GM12878 (cell line): ENCODE measurements at regions not wholly inside any gene's neighbourhood (a gene's known extent, or its start where the extent isn't known, plus 50 kb on each side); places are given as distances from the start of the nearest gene placed in this dataset.

Source experiments
- ATAC-seq: fragments of 200-7000 bp; cut with Tn5 transposase; 3 replicates; pipeline ENCODE4 v1.9.1; 2020; ENCODE audit warnings: mild to moderate bottlenecking, moderate library complexity
- BruUV-seq: library from RNA; stranded (reverse); fragments of 400-500 nt; replicated peaks from 2 replicates; lab custom pipeline; 2021; lab: Mats Ljungman, UMichigan
- CTCF ChIA-PET: fragments of 300-600 bp; sonication (Branson Sonifier 250); formaldehyde crosslinking; extraction: SDS; loops from one replicate; lab custom pipeline; 2021; ENCODE audit warnings: inconsistent platforms; lab: Yijun Ruan, JAX
- POLR2A ChIA-PET: fragments of 350-600 bp; formaldehyde crosslinking; extraction: SDS; loops from one replicate; lab custom pipeline; 2021; ENCODE audit warnings: inconsistent platforms; lab: Charles Lee
- RAD21 ChIA-PET: fragments of 300-600 bp; sonication (Branson Sonifier 250); formaldehyde crosslinking; loops from one replicate; lab custom pipeline; 2023; ENCODE audit warnings: antibody characterized with exemption; ENCODE audit not compliant: unreplicated experiment; lab: Charles Lee
- SMC1A ChIA-PET: fragments of 300-600 bp; sonication (Branson Sonifier 250); formaldehyde crosslinking; loops from one replicate; lab custom pipeline; 2023; ENCODE audit not compliant: unreplicated experiment, uncharacterized antibody; lab: Charles Lee
- DNase-seq: peaks from one replicate; pipeline ENCODE4 v3.0.0-alpha.2; 2011; ENCODE audit warnings: low read depth, low spot score
- FAIRE-seq: peaks from 3 replicates; lab custom pipeline; 2011; peaks lifted over from hg19 to GRCh38; lab: Jason Lieb, UNC
- H2AFZ ChIP-seq: 2 replicates; pipeline ENCODE4 v1.6.0; 2011; ENCODE audit warnings: low read depth, low read length, control low read depth; ENCODE audit not compliant: control insufficient read depth
- H3K27ac ChIP-seq: 2 replicates; pipeline ENCODE4 v1.5.1; 2011; ENCODE audit warnings: control low read depth; ENCODE audit not compliant: control insufficient read depth, insufficient read depth
- H3K27me3 ChIP-seq, 2 experiments: replicated peaks in 1 of 2; 2 replicates each; pipeline versions ENCODE4 v1.6.0 to v1.6.1; 2011; ENCODE audit warnings: low read length in 1 of 2; ENCODE audit not compliant: control insufficient read depth in 2 of 2, insufficient read depth in 2 of 2
- H3K36me3 ChIP-seq, 2 experiments: 2 replicates each; pipeline ENCODE4 v1.5.1; 2011; ENCODE audit warnings: low read length in 1 of 2; ENCODE audit not compliant: control insufficient read depth in 2 of 2, insufficient read depth in 2 of 2
- H3K4me1 ChIP-seq: 2 replicates; pipeline ENCODE4 v1.6.1; 2011; ENCODE audit warnings: mild to moderate bottlenecking, low read length, moderate library complexity, mixed read lengths; ENCODE audit not compliant: control insufficient read depth, insufficient read depth
- H3K4me2 ChIP-seq: 2 replicates; pipeline ENCODE4 v1.6.0; 2011; ENCODE audit warnings: control low read depth; ENCODE audit not compliant: control insufficient read depth, insufficient read depth
- H3K4me3 ChIP-seq: fragments of 200-600 bp; sonication (generic); 2 replicates; pipeline ENCODE4 v1.5.1; 2016
- H3K79me2 ChIP-seq: 2 replicates; pipeline ENCODE4 v1.6.0; 2011; ENCODE audit warnings: low read length; ENCODE audit not compliant: control insufficient read depth, insufficient read depth
- H3K9ac ChIP-seq: 2 replicates; pipeline ENCODE4 v1.8.0; 2011; ENCODE audit warnings: low read length, control low read depth, mixed read lengths; ENCODE audit not compliant: control insufficient read depth, insufficient read depth
- H3K9me3 ChIP-seq: replicated peaks from 3 replicates; pipeline ENCODE4 v1.5.1; 2011; ENCODE audit warnings: mild to moderate bottlenecking, low read length; ENCODE audit not compliant: control insufficient read depth, insufficient read depth
- H4K20me1 ChIP-seq: 2 replicates; pipeline ENCODE4 v1.6.0; 2011; ENCODE audit not compliant: control insufficient read depth, insufficient read depth
- CHD1 ChIP-seq: IDR thresholded peaks from 2 replicates; pipeline ENCODE4 v1.6.1; 2012; ENCODE audit warnings: low read depth, low read length, improper control_type of control experiment
- HSF1 ChIP-seq: fragments of 150-350 bp; IDR thresholded peaks from 2 replicates; pipeline ENCODE4 v1.6.1; 2014; ENCODE audit warnings: mild to moderate bottlenecking, low read depth, low read length
- JUND ChIP-seq: IDR thresholded peaks from 2 replicates; pipeline ENCODE4 v1.6.1; 2012; ENCODE audit warnings: low read depth, mild to moderate bottlenecking, low read length, improper control_type of control experiment, moderate library complexity
- MLLT1 ChIP-seq: fragments of 450-650 bp; IDR thresholded peaks from 2 replicates; pipeline ENCODE4 v1.6.1; 2016; ENCODE audit warnings: mild to moderate bottlenecking
- NFIC ChIP-seq: IDR thresholded peaks from 2 replicates; pipeline ENCODE4 v1.6.1; 2012; ENCODE audit warnings: low read depth, mild to moderate bottlenecking, inconsistent platforms, low read length, moderate library complexity
- PAX5 ChIP-seq: IDR thresholded peaks from 2 replicates; pipeline ENCODE4 v1.6.1; 2011; ENCODE audit warnings: low read depth, low read length, borderline replicate concordance
- RBBP5 ChIP-seq: fragments of 200-600 bp; sonication (generic); conservative IDR thresholded peaks from 2 replicates; pipeline ENCODE4 v1.6.1; 2016
- WGBS: methylation state at CpG from one replicate; pipeline ENCODE4 v1.1.6; 2016; ENCODE audit warnings: low lambda C conversion rate; ENCODE audit not compliant: insufficient replicate concordance, insufficient coverage; ENCODE audit errors: missing lambda C conversion rate; 5-methylcytosine and 5-hydroxymethylcytosine counted together
- in situ Hi-C: fragments of 300-500 bp; cut with MboI; formaldehyde crosslinking; loops from 9 replicates; pipeline ENCODE4 v1.14.3; 2018; ENCODE audit warnings: mixed read lengths
- intact Hi-C: fragments of 100-400 bp; cut with micrococcal nuclease; formaldehyde crosslinking; loops from one replicate; pipeline ENCODE4 v1.14.2; 2022; ENCODE audit not compliant: unreplicated experiment

GRCh38 chr6:22367346-22367745 is 70.5 kb upstream of the PRL start (continued):
- TF ChIP-seq RBBP5 = no peak

GRCh38 chr6:22368794-22369193 is 72.0 kb upstream of the PRL start:
- Histone ChIP-seq H3K4me2 (no peak overlapping the region), H3K4me1 (peaks cover 29% of the 10 kb centered on the region), H4K20me1 (no peaks in the 10 kb centered on the region), H3K9me3 (no peaks in the 10 kb centered on the region; the same call in 1 of the 3 replicates), H3K27ac (no peak overlapping the region), H3K27me3 (no peaks in the 10 kb centered on the region), H2AFZ (peak overlapping the region; percentile 15; the same call in 1 of the 2 replicates), H3K36me3 (no peaks in the 10 kb centered on the region), H3K79me2 (no peaks in the 10 kb centered on the region), H3K9ac (no peak overlapping the region), H3K4me3 (no peak overlapping the region)
- in situ Hi-C loops (no loop called here), intact Hi-C loops (loop anchor here (10.0 kb wide), 1 partner anchor 516 kb away; no protein-coding TSS in a partner anchor)
- ChIA-PET SMC1A (interaction anchor here (1.0 to 2.3 kb wide), 2 partner anchors 8 to 18 kb away, joined by 3 to 9 read pairs; no protein-coding TSS in a partner anchor), POLR2A (no interaction called here), CTCF (interaction anchor here (0.6 kb wide), 1 partner anchor 55 kb away, joined by 3 read pairs; no protein-coding TSS in a partner anchor), RAD21 (no interaction called here)
- WGBS = 10% methylated on average over 1 of the region's 1 CpG
- DNase-seq (no peak), FAIRE-seq (no peak), ATAC-seq (no peak)
- TF ChIP-seq NFIC = no peak
- TF ChIP-seq JUND = no peak
- TF ChIP-seq HSF1 = no peak
- TF ChIP-seq CHD1 = no peak
- TF ChIP-seq MLLT1 = no peak
- TF ChIP-seq PAX5 = no peak
- BruUV-seq = no TSS peak
